Colonic mucosa (tissue), 4 donors: ENCODE measurements at regions not wholly inside any gene's neighbourhood (a gene's known extent, or its start where the extent isn't known, plus 50 kb on each side); places are given as distances from the start of the nearest gene placed in this dataset.
"Not testable (repeated sequence)": the region's sequence is repeated elsewhere in the genome, so short reads cannot be mapped to it uniquely, and the experiment has no call there.

Source experiments
- DNase-seq: peaks from one replicate; pipeline ENCODE4 v3.0.0-alpha.2; 2020
- H3K27ac ChIP-seq: fragments of 200-600 bp; one replicate; pipeline ENCODE4 v1.8.0; 2021
- H3K27me3 ChIP-seq: fragments of 200-600 bp; one replicate; pipeline ENCODE4 v1.8.0; 2021
- H3K36me3 ChIP-seq: fragments of 200-600 bp; one replicate; pipeline ENCODE4 v1.8.0; 2021
- H3K4me1 ChIP-seq: fragments of 200-600 bp; one replicate; pipeline ENCODE4 v1.8.0; 2021; ENCODE audit warnings: mild to moderate bottlenecking
- H3K4me3 ChIP-seq: fragments of 200-600 bp; one replicate; pipeline ENCODE4 v1.8.0; 2021
- H3K9ac ChIP-seq, 2 donors: one replicate each; pipeline ENCODE4 v1.7.0; 2013; ENCODE audit warnings: control low read depth in 2 of 2, low read depth in 2 of 2, low read length in 2 of 2
- H3K9me3 ChIP-seq: fragments of 200-600 bp; one replicate; pipeline ENCODE4 v1.8.0; 2021
- intact Hi-C: fragments of 100-400 bp; cut with DNase I; formaldehyde crosslinking; loops from one replicate; pipeline ENCODE4 v1.14.1; 2022
- TF ChIP-seq, protein P1 (sequence below): fragments of 200-600 bp; IDR thresholded peaks from one replicate; pipeline ENCODE4 v1.8.0; 2022; ENCODE audit warnings: antibody characterized with exemption, mild to moderate bottlenecking
- donor health status: healthy.
- donor health status: DM: no; HTN: no; CAD: no.
- donor health status: DM: no; HTN: no; CAD: no.

DNA sequence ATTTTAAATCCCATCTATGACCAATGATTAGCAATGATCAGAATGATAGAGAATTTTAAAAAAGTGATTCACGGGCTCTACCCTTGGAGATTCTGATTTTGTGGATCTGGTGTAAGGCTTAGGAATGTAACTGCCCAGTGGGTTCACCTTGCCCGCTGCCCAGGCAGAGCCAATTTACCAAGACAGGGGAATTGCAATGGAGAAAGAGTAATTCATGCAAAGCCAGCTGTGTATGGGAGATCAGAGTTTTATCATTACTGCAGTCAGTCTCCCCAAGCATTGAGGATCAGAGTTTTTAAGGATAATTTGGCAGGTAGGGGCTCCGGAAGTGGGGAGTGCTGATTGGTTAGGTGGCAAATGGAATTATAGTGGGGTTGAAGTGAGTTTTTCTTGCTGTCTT, 480.6 kb downstream of the ATP23 start:
- Histone ChIP-seq H3K9me3 (no peaks in the 10 kb centered on the region), H3K4me1 (peaks cover 9% of the 10 kb centered on the region)

DNA sequence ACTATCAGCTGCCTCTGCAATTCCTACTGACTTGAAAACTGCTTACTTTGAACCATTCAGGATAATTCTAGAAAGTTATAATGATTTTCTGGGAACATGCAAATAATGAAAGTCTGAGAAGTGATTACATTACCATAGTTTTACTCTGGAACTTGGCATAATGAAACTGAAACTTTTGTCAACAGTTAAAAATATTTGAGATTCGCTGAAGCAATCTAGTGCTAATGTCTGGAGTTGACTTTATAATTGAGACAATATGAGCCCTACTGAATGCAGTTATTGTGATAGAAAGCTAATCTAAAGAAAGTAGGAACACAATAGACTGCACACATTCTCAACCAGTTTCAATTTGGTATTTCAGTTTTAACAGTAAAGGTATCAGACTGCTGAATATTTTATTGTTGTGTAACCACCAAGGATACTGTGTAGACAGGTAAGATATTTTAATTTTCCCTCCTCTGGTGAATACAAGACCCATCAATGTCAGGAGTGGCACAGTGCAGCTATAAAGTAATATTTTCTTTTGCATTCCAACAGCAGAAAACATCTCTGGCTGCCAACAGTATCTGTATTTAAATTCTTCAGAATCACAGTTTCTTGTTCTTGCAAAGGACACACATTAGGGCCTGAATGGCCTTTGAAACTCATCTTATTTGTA, 483.5 kb downstream of the ATP23 start:
- no peak overlapping the region for H3K4me3 ChIP-seq
- TF ChIP-seq, protein P1, sequence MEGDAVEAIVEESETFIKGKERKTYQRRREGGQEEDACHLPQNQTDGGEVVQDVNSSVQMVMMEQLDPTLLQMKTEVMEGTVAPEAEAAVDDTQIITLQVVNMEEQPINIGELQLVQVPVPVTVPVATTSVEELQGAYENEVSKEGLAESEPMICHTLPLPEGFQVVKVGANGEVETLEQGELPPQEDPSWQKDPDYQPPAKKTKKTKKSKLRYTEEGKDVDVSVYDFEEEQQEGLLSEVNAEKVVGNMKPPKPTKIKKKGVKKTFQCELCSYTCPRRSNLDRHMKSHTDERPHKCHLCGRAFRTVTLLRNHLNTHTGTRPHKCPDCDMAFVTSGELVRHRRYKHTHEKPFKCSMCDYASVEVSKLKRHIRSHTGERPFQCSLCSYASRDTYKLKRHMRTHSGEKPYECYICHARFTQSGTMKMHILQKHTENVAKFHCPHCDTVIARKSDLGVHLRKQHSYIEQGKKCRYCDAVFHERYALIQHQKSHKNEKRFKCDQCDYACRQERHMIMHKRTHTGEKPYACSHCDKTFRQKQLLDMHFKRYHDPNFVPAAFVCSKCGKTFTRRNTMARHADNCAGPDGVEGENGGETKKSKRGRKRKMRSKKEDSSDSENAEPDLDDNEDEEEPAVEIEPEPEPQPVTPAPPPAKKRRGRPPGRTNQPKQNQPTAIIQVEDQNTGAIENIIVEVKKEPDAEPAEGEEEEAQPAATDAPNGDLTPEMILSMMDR = no peak

More for the DNA sequence above, 480.6 kb downstream of the ATP23 start:
- no peak for DNase-seq
- no peaks in the 10 kb centered on the region for H3K27me3 ChIP-seq
- no peak overlapping the region for H3K27ac ChIP-seq
- intact Hi-C loops = no loop called here
- no peak overlapping the region for H3K9ac ChIP-seq
- H3K4me3 ChIP-seq = no peak overlapping the region
- no peaks in the 10 kb centered on the region for H3K36me3 ChIP-seq
- TF ChIP-seq, protein P1 = no peak

DNA sequence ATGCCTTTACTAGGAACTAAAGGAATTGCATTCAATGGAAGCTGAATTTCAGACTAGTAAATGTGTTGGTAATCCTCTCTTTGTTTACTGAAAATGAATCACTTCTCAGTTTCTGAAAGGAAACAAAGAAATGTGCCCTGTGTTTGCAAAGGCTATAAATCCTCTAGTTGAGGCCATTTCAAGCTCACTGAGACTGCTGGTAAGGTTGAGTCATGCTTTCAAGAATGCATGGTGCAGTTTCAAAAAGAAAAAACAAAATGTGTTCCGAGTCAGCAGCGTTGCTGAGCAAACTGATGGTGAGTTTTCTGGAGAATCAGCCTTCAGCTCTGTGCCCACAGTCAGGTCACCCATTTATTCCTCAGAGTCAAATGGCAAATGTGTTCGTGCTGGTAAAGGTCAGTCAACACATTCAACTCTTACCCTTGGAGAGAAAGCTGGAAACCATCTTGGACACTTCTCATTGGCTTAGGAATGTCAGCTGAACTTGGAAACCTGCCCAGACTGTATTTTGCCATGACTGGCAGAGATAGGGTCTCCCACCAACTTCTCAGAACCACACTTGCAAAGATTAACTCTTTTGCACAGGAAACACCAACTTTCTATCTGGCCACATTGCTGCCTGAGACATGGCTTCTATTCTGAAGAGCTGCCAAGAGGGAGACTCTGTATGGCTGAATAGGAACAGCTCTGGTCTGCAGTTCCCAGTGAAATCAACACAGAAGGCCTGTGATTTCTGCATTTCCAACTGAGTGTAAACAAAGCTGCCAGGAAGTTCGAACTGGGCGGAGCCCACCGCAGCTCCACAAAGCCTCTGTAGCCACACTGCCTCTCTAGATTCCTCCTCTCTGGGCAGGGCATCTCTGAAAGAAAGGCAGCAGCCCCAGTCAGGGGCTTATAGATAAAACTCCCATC, 484.4 kb downstream of the ATP23 start:
- no peaks in the 10 kb centered on the region for H3K27me3 ChIP-seq
- peak; percentile 62 for DNase-seq
- no peaks in the 10 kb centered on the region for H3K9me3 ChIP-seq
- no peak overlapping the region for H3K9ac ChIP-seq
- TF ChIP-seq, protein P1 = no peak
- H3K27ac ChIP-seq = peak overlapping the region; percentile 66
- peaks cover 9% of the 10 kb centered on the region for H3K4me1 ChIP-seq
- no peak overlapping the region for H3K4me3 ChIP-seq
- H3K36me3 ChIP-seq = no peaks in the 10 kb centered on the region
- intact Hi-C loops = no loop called here

More for the DNA sequence above, 483.5 kb downstream of the ATP23 start:
- Histone ChIP-seq H3K9ac (no peak overlapping the region), H3K9me3 (no peaks in the 10 kb centered on the region), H3K4me1 (peaks cover 9% of the 10 kb centered on the region), H3K36me3 (no peaks in the 10 kb centered on the region), H3K27me3 (no peaks in the 10 kb centered on the region), H3K27ac (peak overlapping the region; percentile 66)
- DNase-seq = no peak
- intact Hi-C loops = no loop called here

- DNase-seq, H3K4me3 ChIP-seq, H3K9ac ChIP-seq, H3K4me1 ChIP-seq, H3K9me3 ChIP-seq, H3K36me3 ChIP-seq, H3K27me3 ChIP-seq, intact Hi-C loops: not testable (repeated sequence)
- peak overlapping the region; percentile 66 for H3K27ac ChIP-seq
Observed at GRCh38 chr12:58426437-58426836, 485.1 kb downstream of the ATP23 start.

DNA sequence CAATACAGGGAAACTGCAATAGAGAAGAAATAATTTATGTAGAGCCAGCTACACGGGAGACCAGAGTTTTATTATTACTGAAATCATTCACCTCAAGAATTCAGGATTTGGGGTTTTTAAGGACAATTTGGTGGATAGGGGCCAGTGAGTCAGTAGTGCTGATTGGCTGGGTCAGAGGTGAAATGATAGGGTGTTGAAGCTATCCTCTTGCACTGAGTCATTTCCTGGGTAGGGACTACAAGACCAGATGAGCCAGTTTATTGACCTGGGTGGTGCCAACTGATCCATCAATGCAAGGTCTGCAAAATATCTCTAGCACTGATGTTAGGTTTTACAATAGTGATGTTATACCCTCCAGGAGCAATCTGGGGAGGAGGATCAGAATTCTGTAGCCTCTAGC, 486.3 kb downstream of the LRIG3 start:
- H3K27ac ChIP-seq = no peak overlapping the region
- no peak overlapping the region for H3K4me3 ChIP-seq
- no peaks in the 10 kb centered on the region for H3K36me3 ChIP-seq
- TF ChIP-seq, protein P1 = no peak
- DNase-seq = no peak
- H3K27me3 ChIP-seq = no peaks in the 10 kb centered on the region
- H3K4me1 ChIP-seq = no peaks in the 10 kb centered on the region
- no peaks in the 10 kb centered on the region for H3K9me3 ChIP-seq
- no peak overlapping the region for H3K9ac ChIP-seq
- intact Hi-C loops = no loop called here

DNA sequence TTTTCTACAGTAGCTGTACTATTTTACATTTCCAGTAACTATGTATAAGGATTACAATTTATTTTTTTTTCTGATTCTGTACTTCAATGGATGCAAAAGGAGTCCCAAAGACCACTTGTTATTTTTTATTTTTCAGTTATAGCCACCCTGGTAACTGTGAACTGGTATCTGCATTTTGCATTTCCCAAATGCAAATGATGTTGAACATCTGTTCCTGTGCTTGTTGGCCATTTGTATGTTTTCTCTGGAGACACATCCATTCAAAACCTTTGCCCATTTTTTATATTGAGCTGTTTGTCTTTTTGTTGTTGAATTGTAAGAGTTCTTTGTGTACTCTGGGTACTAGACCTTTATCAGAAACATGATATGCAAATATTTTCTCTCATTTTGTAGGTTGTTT, 485.6 kb downstream of the LRIG3 start:
- intact Hi-C loops = no loop called here
- Histone ChIP-seq H3K9ac (no peak overlapping the region), H3K36me3 (no peaks in the 10 kb centered on the region), H3K27me3 (no peaks in the 10 kb centered on the region), H3K9me3 (no peaks in the 10 kb centered on the region), H3K4me3 (no peak overlapping the region), H3K4me1 (no peaks in the 10 kb centered on the region), H3K27ac (no peak overlapping the region)
- DNase-seq = no peak
- TF ChIP-seq, protein P1 = no peak
